H9 (cell line): ENCODE measurements at regions not wholly inside any gene's neighbourhood (a gene's known extent, or its start where the extent isn't known, plus 50 kb on each side); places are given as distances from the start of the nearest gene placed in this dataset.

Experiments
- DNase-seq: peaks from one replicate; pipeline ENCODE4 v3.0.0-alpha.2; 2017
- H2AFZ ChIP-seq: one replicate; pipeline ENCODE4 v1.6.1; 2013; ENCODE audit warnings: mild to moderate bottlenecking, low read length, control low read depth, moderate library complexity
- H2AK5ac ChIP-seq: 2 replicates; pipeline ENCODE4 v1.6.1; 2013; ENCODE audit warnings: low read length, control low read depth, mixed read lengths; ENCODE audit not compliant: insufficient read length
- H2BK120ac ChIP-seq: one replicate; pipeline ENCODE4 v1.6.1; 2013; ENCODE audit warnings: low read depth, mild to moderate bottlenecking, low read length, control low read depth, inconsistent platforms; ENCODE audit not compliant: poor library complexity, severe bottlenecking
- H2BK12ac ChIP-seq: 2 replicates; pipeline ENCODE4 v1.6.1; 2013; ENCODE audit warnings: low read length, control low read depth, mixed read lengths, low read depth; ENCODE audit not compliant: insufficient read length
- H2BK15ac ChIP-seq: 2 replicates; pipeline ENCODE4 v1.6.1; 2013; ENCODE audit warnings: low read depth, low read length, control low read depth
- H2BK20ac ChIP-seq: one replicate; pipeline ENCODE4 v1.6.1; 2013; ENCODE audit warnings: low read depth, mild to moderate bottlenecking, low read length, control low read depth, inconsistent platforms; ENCODE audit not compliant: poor library complexity, severe bottlenecking
- H2BK5ac ChIP-seq: 2 replicates; pipeline ENCODE4 v1.6.1; 2013; ENCODE audit warnings: low read length, control low read depth, mixed read lengths; ENCODE audit not compliant: insufficient read length
- H3K14ac ChIP-seq: 2 replicates; pipeline ENCODE4 v1.6.1; 2013; ENCODE audit warnings: low read length, control low read depth; ENCODE audit not compliant: insufficient read depth
- H3K18ac ChIP-seq: 2 replicates; pipeline ENCODE4 v1.6.1; 2013; ENCODE audit warnings: low read depth, mild to moderate bottlenecking, mixed read lengths, low read length, control low read depth; ENCODE audit not compliant: insufficient read length
- H3K23ac ChIP-seq: 2 replicates; pipeline ENCODE4 v1.6.1; 2013; ENCODE audit warnings: low read length, control low read depth, mixed read lengths, low read depth; ENCODE audit not compliant: insufficient read length
- H3K23me2 ChIP-seq: 2 replicates; pipeline ENCODE4 v1.6.1; 2013; ENCODE audit warnings: low read depth, mild to moderate bottlenecking, mixed read lengths, low read length, control low read depth; ENCODE audit not compliant: insufficient read length, poor library complexity, severe bottlenecking
- H3K27ac ChIP-seq: 2 replicates; pipeline ENCODE4 v1.5.1; 2013; ENCODE audit warnings: low read length, control low read depth, mixed read lengths, low read depth; ENCODE audit not compliant: insufficient read length
- H3K27me3 ChIP-seq: 2 replicates; pipeline ENCODE4 v1.6.1; 2013; ENCODE audit warnings: low read length, control low read depth, inconsistent platforms; ENCODE audit not compliant: insufficient read depth
- H3K4ac ChIP-seq: 2 replicates; pipeline ENCODE4 v1.6.1; 2013; ENCODE audit warnings: low read depth, mild to moderate bottlenecking, control low read depth, inconsistent platforms, low read length, moderate library complexity
- H3K4me1 ChIP-seq: 2 replicates; pipeline ENCODE4 v1.6.1; 2013; ENCODE audit warnings: low read length, control low read depth, inconsistent platforms; ENCODE audit not compliant: insufficient read depth
- H3K4me2 ChIP-seq: 2 replicates; pipeline ENCODE4 v1.6.1; 2013; ENCODE audit warnings: low read length, control low read depth, mixed read lengths; ENCODE audit not compliant: insufficient read length, insufficient read depth
- H3K56ac ChIP-seq: 2 replicates; pipeline ENCODE4 v1.6.1; 2013; ENCODE audit warnings: low read depth, mild to moderate bottlenecking, mixed read lengths, low read length, control low read depth; ENCODE audit not compliant: insufficient read length
- H3K79me1 ChIP-seq: 2 replicates; pipeline ENCODE4 v1.6.1; 2013; ENCODE audit warnings: low read depth, mild to moderate bottlenecking, moderate library complexity, low read length, control low read depth, inconsistent platforms; ENCODE audit not compliant: insufficient read depth, poor library complexity, severe bottlenecking
- H3K79me2 ChIP-seq: 2 replicates; pipeline ENCODE4 v1.6.1; 2013; ENCODE audit warnings: low read length, control low read depth, inconsistent platforms; ENCODE audit not compliant: insufficient read depth
- H3K9ac ChIP-seq: 2 replicates; pipeline ENCODE4 v1.6.1; 2013; ENCODE audit warnings: low read length, control low read depth, mixed read lengths; ENCODE audit not compliant: insufficient read length; ENCODE audit errors: extremely low read depth
- H3K9me3 ChIP-seq: one replicate; pipeline ENCODE4 v1.6.1; 2013; ENCODE audit warnings: low read depth, low read length, inconsistent platforms; ENCODE audit not compliant: control insufficient read depth
- H3T11ph ChIP-seq: one replicate; pipeline ENCODE4 v1.6.1; 2013; ENCODE audit warnings: mild to moderate bottlenecking, low read length, control low read depth, inconsistent platforms
- H4K20me1 ChIP-seq: one replicate; pipeline ENCODE4 v1.6.1; 2013; ENCODE audit not compliant: control insufficient read depth, insufficient read length, insufficient read depth
- H4K5ac ChIP-seq: 2 replicates; pipeline ENCODE4 v1.6.1; 2013; ENCODE audit warnings: low read depth, mild to moderate bottlenecking, mixed read lengths, low read length, control low read depth; ENCODE audit not compliant: insufficient read length
- H4K8ac ChIP-seq: replicated peaks from 2 replicates; pipeline ENCODE4 v1.6.1; 2013; ENCODE audit warnings: low read length, control low read depth, mixed read lengths, low read depth; ENCODE audit not compliant: insufficient read length
- H4K91ac ChIP-seq: 2 replicates; pipeline ENCODE4 v1.6.1; 2013; ENCODE audit warnings: low read depth, mild to moderate bottlenecking, moderate library complexity, mixed read lengths, low read length, control low read depth; ENCODE audit not compliant: insufficient read length
- H3K27ac Mint-ChIP-seq, 3 experiments: 2 replicates in 2 of 3; 3 replicates in 1 of 3; pipeline ENCODE4 v1.8.0; 2020 to 2021; ENCODE audit warnings: mixed read lengths in 3 of 3, mild to moderate bottlenecking in 1 of 3, moderate library complexity in 1 of 3
- H3K27me3 Mint-ChIP-seq: 2 replicates; pipeline ENCODE4 v1.8.0; 2021; ENCODE audit warnings: low read depth, mild to moderate bottlenecking, moderate library complexity, mixed read lengths
- H3K36me3 Mint-ChIP-seq, 3 experiments: 2 replicates in 2 of 3; 3 replicates in 1 of 3; pipeline ENCODE4 v1.8.0; 2020 to 2021; ENCODE audit warnings: low read depth in 3 of 3, mixed read lengths in 3 of 3; ENCODE audit not compliant: insufficient read depth in 1 of 3
- H3K4me1 Mint-ChIP-seq, 2 experiments: 2 replicates each; pipeline ENCODE4 v1.8.0; 2020; ENCODE audit warnings: mixed read lengths in 2 of 2
- H3K4me3 Mint-ChIP-seq, 2 experiments: 2 replicates in 1 of 2; 3 replicates in 1 of 2; pipeline ENCODE4 v1.8.0; 2020 to 2021; ENCODE audit warnings: mild to moderate bottlenecking in 2 of 2, mixed read lengths in 2 of 2, moderate library complexity in 1 of 2
- H3K9me3 Mint-ChIP-seq, 2 experiments: 2 replicates in 1 of 2; 3 replicates in 1 of 2; pipeline ENCODE4 v1.8.0; 2020; ENCODE audit warnings: mild to moderate bottlenecking in 2 of 2, mixed read lengths in 2 of 2, moderate library complexity in 1 of 2
- CTCF ChIP-seq: fragments of 200-600 bp; sonication (generic); conservative IDR thresholded peaks from 3 replicates; pipeline ENCODE4 v1.8.0; 2021; ENCODE audit warnings: antibody characterized with exemption, mild to moderate bottlenecking
- WGBS: extraction: QIAGEN DNeasy Blood & Tissue Kit; methylation state at CpG from one replicate; pipeline ENCODE4 v1.1.7; 2013; ENCODE audit warnings: missing lambda C conversion rate, low lambda C conversion rate, mixed read lengths; ENCODE audit not compliant: insufficient read length; ENCODE audit errors: extremely low coverage; 5-methylcytosine and 5-hydroxymethylcytosine counted together

GRCh38 chr5:58057324-58057723 is 402.6 kb downstream of the PLK2 start:
- H4K8ac ChIP-seq = no peak overlapping the region

More at GRCh38 chr5:58057324-58057723, 402.6 kb downstream of the PLK2 start:
- Mint-ChIP-seq H3K4me1 (no peaks in the 10 kb centered on the region), H3K27ac (no peak overlapping the region), H3K4me3 (no peak overlapping the region), H3K27me3 (no peaks in the 10 kb centered on the region), H3K36me3 (no peaks in the 10 kb centered on the region), H3K9me3 (peaks cover 0 to 3% of the 10 kb centered on the region in 2 experiments; a peak in 3 of 5 replicates)
- no peaks in the 10 kb centered on the region for H3K9me3 ChIP-seq
- H2AK5ac ChIP-seq = no peak overlapping the region
- H2BK20ac ChIP-seq = no peak overlapping the region
- no peak overlapping the region for H3K18ac ChIP-seq
- H3K4me1 ChIP-seq = no peaks in the 10 kb centered on the region
- no peak overlapping the region for H4K5ac ChIP-seq
- no peak overlapping the region for H3K9ac ChIP-seq
- H3K23ac ChIP-seq = no peak overlapping the region
- no peak overlapping the region for H3K4me2 ChIP-seq
- H3K79me1 ChIP-seq = no peaks in the 10 kb centered on the region
- H3K27ac ChIP-seq = no peak overlapping the region
- no CpG with 5 or more reads among the region's 4 CpGs for WGBS
- H3K23me2 ChIP-seq = no peaks in the 10 kb centered on the region
- H3K4ac ChIP-seq = no peak overlapping the region
- H3K27me3 ChIP-seq = no peaks in the 10 kb centered on the region
- no peak overlapping the region for H2BK120ac ChIP-seq
- H2AFZ ChIP-seq = no peak overlapping the region
- no peaks in the 10 kb centered on the region for H4K20me1 ChIP-seq
- H3K79me2 ChIP-seq = no peaks in the 10 kb centered on the region
- no peak overlapping the region for H3T11ph ChIP-seq
- no peak overlapping the region for H2BK12ac ChIP-seq
- no peak overlapping the region for H2BK5ac ChIP-seq
- H3K56ac ChIP-seq = no peak overlapping the region
- no peak for TF ChIP-seq CTCF
- no peak for DNase-seq
- no peak overlapping the region for H3K14ac ChIP-seq
- no peak overlapping the region for H4K91ac ChIP-seq
- no peak overlapping the region for H2BK15ac ChIP-seq
